GM04504 (cell line): ENCODE measurements at regions not wholly inside any gene's neighbourhood (a gene's known extent, or its start where the extent isn't known, plus 50 kb on each side); places are given as distances from the start of the nearest gene placed in this dataset.

Source experiments
- DNase-seq: peaks from one replicate; pipeline ENCODE4 v3.0.0-alpha.2; 2012; ENCODE audit warnings: low read depth

DNA sequence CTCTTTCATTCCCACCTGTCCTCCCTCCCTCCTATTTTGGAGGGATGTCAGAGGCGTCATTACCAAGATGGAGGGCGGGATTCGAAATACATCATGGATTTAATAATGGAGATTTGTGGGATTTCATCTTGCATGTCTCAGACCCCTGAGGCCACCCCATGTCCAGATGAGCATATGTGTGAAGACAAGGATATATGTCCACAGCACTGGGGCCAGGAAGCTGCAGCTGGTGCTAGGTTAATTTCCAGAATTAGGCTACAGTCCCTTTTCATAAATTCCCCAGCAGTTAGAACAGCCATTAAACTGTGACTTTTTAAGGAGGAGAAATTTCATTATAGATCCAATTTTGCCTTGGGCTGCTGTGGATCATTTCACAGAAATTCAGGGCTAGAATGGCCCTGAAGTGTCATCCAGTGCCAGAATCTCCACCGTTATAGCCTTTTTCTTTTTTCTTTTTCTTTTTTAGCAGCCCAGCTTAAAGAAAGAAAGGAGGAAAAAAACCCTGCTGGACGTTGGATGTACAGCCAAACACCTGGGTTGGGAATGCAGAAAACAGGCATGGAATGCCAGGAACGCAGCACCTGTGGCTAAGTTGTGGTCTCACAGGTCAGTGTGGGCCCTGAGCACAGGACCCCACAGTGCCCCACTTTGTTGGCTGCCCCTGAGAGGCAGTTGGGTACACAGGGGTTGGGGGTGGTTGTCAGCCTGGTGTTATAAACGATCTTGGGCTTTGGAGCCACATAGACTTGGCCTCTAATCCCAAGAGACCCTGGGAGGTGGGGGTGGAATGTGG lies 50.2 kb upstream of the CXCL14 start:
- DNase-seq: no peak
